Nephron progenitor cell (in vitro differentiated cells): ENCODE measurements at regions not wholly inside any gene's neighbourhood (a gene's known extent, or its start where the extent isn't known, plus 50 kb on each side); places are given as distances from the start of the nearest gene placed in this dataset.

ENCODE experiments used
- DNase-seq: peaks from one replicate; pipeline ENCODE4 v3.0.0; 2021
- H3K27ac Mint-ChIP-seq: 2 replicates; pipeline ENCODE4 v1.8.0; 2021; ENCODE audit warnings: mild to moderate bottlenecking, moderate library complexity, mixed read lengths
- H3K27me3 Mint-ChIP-seq: 2 replicates; pipeline ENCODE4 v1.8.0; 2021; ENCODE audit warnings: mild to moderate bottlenecking, low read depth, mixed read lengths; ENCODE audit not compliant: poor library complexity
- H3K36me3 Mint-ChIP-seq: 2 replicates; pipeline ENCODE4 v1.8.0; 2021; ENCODE audit warnings: low read depth, mixed read lengths
- H3K4me1 Mint-ChIP-seq: 2 replicates; pipeline ENCODE4 v1.8.0; 2021; ENCODE audit warnings: mixed read lengths
- H3K4me3 Mint-ChIP-seq: 2 replicates; pipeline ENCODE4 v1.8.0; 2021; ENCODE audit warnings: mild to moderate bottlenecking, moderate library complexity, mixed read lengths
- H3K9me3 Mint-ChIP-seq: 2 replicates; pipeline ENCODE4 v1.8.0; 2021; ENCODE audit warnings: mild to moderate bottlenecking, moderate library complexity, mixed read lengths
- CTCF ChIP-seq: fragments of 200-600 bp; sonication (generic); IDR thresholded peaks from 2 replicates; pipeline ENCODE4 v1.5.0; 2021; ENCODE audit warnings: antibody characterized with exemption

DNA sequence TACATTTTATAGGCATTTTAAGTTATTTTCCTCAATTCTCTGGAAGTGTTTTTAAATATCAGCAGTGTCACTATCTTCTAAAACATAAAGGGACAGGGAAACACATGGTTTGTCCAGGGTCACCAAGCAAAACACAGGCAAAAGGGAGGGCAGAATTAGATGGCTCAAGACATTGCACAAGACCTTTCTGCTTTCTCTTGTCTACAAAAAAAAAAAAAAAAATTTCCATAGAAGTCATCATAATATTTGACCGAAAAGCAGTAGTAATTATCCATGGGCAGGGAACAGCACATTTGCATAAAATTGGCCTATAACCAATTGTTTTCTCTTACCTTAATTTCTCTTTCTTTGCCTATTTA is 703.1 kb upstream of the FZD8 start:
- Mint-ChIP-seq H3K36me3 (no peaks in the 10 kb centered on the region), H3K27me3 (no peaks in the 10 kb centered on the region), H3K9me3 (peaks cover 13% of the 10 kb centered on the region), H3K27ac (no peak overlapping the region), H3K4me1 (no peaks in the 10 kb centered on the region), H3K4me3 (no peak overlapping the region)
- TF ChIP-seq CTCF = no peak
- DNase-seq = no peak

- H3K4me1 Mint-ChIP-seq = no peaks in the 10 kb centered on the region
- DNase-seq = no peak
- H3K36me3 Mint-ChIP-seq = no peaks in the 10 kb centered on the region
- peaks cover 13% of the 10 kb centered on the region for H3K9me3 Mint-ChIP-seq
- no peaks in the 10 kb centered on the region for H3K27me3 Mint-ChIP-seq
- H3K27ac Mint-ChIP-seq = no peak overlapping the region
- TF ChIP-seq CTCF = no peak
- H3K4me3 Mint-ChIP-seq = no peak overlapping the region
Measured at GRCh38 chr10:36344240-36345174, 702.4 kb upstream of the FZD8 start.

- Mint-ChIP-seq H3K4me3 (no peak overlapping the region), H3K27ac (no peak overlapping the region), H3K9me3 (peaks cover 13% of the 10 kb centered on the region), H3K36me3 (no peaks in the 10 kb centered on the region), H3K27me3 (no peaks in the 10 kb centered on the region), H3K4me1 (no peaks in the 10 kb centered on the region)
- TF ChIP-seq CTCF = no peak
- no peak for DNase-seq
Measured at GRCh38 chr10:36342781-36343180, 700.7 kb upstream of the FZD8 start.

- Mint-ChIP-seq H3K36me3 (no peaks in the 10 kb centered on the region), H3K27me3 (no peaks in the 10 kb centered on the region), H3K4me3 (no peak overlapping the region), H3K4me1 (no peaks in the 10 kb centered on the region), H3K27ac (no peak overlapping the region), H3K9me3 (peaks cover 13% of the 10 kb centered on the region)
- DNase-seq = no peak
- no peak for TF ChIP-seq CTCF
Measured at GRCh38 chr10:36341471-36341870, 699.4 kb upstream of the FZD8 start.

DNA sequence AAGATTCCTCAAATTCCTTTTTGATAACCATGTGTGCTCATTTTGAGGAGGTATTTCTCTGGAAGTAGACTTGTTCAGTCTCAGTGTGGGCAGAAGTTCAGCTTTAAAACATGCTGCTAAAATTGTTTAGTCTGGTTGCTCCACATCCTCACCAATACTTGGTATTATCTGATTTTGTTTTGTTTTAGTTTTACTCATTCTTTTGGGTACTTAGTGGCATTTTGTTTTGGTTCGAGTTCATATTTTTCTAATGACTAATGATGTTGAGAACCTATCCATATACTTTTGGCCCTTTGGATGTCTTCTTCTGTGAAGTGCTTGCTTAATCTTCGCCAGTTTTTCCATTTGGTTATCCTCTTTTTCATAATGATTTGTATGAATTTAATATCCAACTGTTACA is 694.2 kb upstream of the FZD8 start:
- TF ChIP-seq CTCF = no peak
- no peaks in the 10 kb centered on the region for H3K4me1 Mint-ChIP-seq
- no peak for DNase-seq
- no peak overlapping the region for H3K27ac Mint-ChIP-seq
- H3K9me3 Mint-ChIP-seq = no peaks in the 10 kb centered on the region
- H3K27me3 Mint-ChIP-seq = no peaks in the 10 kb centered on the region
- no peaks in the 10 kb centered on the region for H3K36me3 Mint-ChIP-seq
- no peak overlapping the region for H3K4me3 Mint-ChIP-seq

DNA sequence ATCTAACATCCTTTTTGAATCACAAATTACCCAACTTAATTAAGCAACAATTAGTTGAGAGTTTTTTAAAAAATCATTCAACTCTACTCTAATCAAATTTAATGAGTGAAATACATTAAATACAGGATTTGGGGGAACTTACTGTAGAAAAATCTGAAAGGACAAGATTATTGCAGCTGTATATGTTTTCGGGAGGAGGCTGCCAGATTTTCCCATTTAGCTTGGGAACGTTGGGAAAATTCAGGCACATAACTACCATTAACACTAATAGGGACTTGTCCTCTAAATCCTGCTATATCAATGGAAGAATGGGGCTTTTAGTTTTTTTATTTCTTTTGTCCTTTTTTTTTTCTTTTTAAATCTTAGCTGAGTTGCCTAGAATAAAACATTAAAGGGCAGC is 691.4 kb upstream of the FZD8 start:
- Mint-ChIP-seq H3K36me3 (no peaks in the 10 kb centered on the region), H3K9me3 (no peaks in the 10 kb centered on the region), H3K4me1 (no peaks in the 10 kb centered on the region), H3K27me3 (no peaks in the 10 kb centered on the region), H3K27ac (no peak overlapping the region), H3K4me3 (no peak overlapping the region)
- no peak for DNase-seq
- no peak for TF ChIP-seq CTCF
